ENCODE measurements at regions not wholly inside any gene's neighbourhood (a gene's known extent, or its start where the extent isn't known, plus 50 kb on each side); places are given as distances from the start of the nearest gene placed in this dataset.
"Not testable (repeated sequence)": the region's sequence is repeated elsewhere in the genome, so short reads cannot be mapped to it uniquely, and the experiment has no call there.

GRCh38 chr1:170376801-170377385 lies 155.1 kb upstream of the GORAB start:
- peak; percentile 27 for DNase-seq

DNA sequence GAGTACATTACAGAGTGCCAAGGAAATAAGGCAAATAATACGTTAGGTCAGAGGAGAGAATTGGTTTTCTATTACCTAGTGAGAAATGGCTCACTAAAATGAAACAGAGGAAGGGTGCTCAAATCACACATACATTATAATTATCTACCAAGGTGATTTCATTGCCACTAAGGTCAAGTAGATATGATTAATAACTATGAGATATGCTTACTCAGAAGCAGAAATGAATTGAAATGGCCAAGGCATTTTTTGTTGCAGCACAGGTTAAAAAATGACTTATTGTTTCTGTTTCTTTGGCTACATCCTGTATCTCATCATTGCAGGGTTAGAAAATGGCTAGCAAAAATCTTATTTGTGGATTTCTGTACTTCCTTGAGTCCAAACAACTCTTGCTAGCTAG lies 154.5 kb upstream of the GORAB start:
- DNase-seq: no peak

- DNase-seq: peak; percentile 38
Measured at GRCh38 chr1:170377896-170378634, 153.9 kb upstream of the GORAB start.

GRCh38 chr1:170385750-170386149 lies 146.2 kb upstream of the GORAB start:
- DNase-seq: no peak

- DNase-seq: no peak
Measured at GRCh38 chr1:170388489-170388888, 143.5 kb upstream of the GORAB start.

DNA sequence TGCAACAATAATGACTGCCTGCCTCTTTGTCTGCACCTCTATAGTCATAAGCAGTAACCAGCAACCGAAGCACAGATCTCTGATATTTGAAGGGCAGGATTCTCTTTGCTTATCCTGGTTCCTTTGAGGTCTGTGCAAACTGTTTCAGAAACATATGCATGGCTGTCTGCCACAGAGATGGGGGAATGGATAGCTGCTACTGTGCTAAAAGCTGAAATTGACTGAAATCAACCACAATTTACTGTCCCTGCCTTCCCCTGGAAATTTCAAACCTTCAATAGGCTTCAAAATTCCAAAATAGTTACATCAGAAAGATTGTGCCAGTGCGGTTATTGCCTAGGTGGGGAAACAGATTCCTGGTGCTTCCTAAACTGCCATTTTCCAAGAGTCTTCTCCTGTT lies 136.8 kb upstream of the GORAB start:
- DNase-seq: no peak

GRCh38 chr1:170397061-170397460 lies 134.9 kb upstream of the GORAB start:
- DNase-seq: no peak

- peak; percentile 20 for DNase-seq
Measured at GRCh38 chr1:170402476-170403311, 129.3 kb upstream of the GORAB start.

GRCh38 chr1:170407138-170407537 lies 124.8 kb upstream of the GORAB start:
- DNase-seq: no peak

- DNase-seq: no peak
Measured at GRCh38 chr1:170407581-170407980, 124.4 kb upstream of the GORAB start.

- DNase-seq: peak; percentile 55
Measured at GRCh38 chr1:170410401-170411166, 121.4 kb upstream of the GORAB start.

GRCh38 chr1:170414989-170415709 lies 116.8 kb upstream of the GORAB start:
- DNase-seq: peak; percentile 34

DNA sequence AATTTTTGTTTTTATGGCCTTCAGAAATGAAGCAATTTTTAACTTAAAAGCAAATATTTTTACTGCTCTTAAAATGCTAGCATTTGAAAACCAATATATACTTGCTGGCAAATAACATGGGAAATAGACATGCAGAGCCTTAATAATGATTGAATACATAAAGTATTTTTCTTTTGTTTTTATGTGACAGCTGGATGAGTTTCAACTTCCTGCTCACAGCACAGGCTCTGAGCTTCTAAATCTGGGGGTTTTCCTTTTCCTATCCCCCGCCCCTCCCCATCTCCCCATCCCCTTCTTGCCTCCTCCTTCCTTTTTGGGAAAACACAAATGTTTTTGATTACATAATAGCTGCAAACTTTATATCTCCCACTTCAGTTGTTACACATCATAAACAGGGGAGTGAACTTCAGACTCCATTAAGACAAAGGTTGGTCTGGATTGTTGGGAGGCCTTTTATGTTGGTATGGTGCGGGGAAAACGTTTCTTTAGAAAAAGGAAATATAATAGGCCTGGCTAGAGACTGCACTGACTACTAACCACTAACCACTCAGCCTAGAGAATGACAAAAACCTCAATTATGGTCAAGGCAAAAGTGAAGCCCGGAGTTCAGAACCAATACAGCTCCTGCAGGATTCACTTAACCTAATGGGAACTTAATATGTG lies 116.1 kb upstream of the GORAB start:
- DNase-seq: peak; percentile 58

- DNase-seq: no peak
Measured at GRCh38 chr1:170424346-170424745, 107.6 kb upstream of the GORAB start.

DNA sequence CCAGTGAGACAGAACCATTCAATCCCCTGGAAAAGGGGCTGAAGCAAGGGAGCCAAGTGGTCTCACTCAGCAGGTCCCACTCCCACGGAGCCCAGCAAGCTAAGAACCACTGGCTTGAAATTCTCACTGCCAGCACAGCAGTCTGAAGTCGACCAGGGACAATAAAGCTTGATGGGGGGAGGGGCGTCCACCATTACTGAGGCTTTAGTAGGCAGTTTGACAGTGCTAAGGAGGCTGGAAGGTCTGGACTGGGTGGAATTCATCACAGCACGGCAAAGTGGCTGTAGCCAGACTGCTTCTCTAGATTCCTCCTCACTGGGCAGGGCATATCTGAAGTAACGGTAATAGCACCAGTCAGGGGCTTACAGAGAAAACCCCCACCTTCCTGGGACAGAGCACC lies 105.4 kb upstream of the GORAB start:
- no peak for DNase-seq

- not testable (repeated sequence) for DNase-seq
Measured at GRCh38 chr1:170427002-170427401, 105.0 kb upstream of the GORAB start.

- DNase-seq: no peak
Measured at GRCh38 chr1:170436928-170437327, 95.0 kb upstream of the GORAB start.

GRCh38 chr1:170445096-170445495 lies 86.9 kb upstream of the GORAB start:
- no peak for DNase-seq

DNA sequence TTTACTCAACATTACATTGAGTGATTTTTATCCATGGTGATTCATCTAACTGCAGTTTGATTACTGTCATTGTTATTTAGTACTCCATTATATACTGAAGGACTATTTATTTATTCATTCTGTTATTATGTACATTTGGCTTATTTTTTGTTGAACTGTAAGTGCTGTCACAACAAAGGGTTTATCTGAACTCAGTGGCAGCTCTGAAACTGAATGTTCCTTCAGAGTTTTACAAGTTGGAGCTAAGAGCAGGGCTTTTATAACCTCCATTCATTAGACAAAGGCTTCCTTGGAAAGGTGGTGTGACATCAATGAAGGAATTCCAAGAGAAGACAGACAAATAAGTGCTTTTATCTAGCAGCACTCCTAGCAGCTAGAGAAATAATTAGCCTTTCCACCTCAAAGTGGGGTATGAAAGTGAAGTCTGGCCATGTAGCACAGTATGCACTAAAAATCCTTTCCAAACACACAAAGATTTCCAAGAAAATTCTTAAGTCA lies 83.3 kb upstream of the GORAB start:
- no peak for DNase-seq

DNA sequence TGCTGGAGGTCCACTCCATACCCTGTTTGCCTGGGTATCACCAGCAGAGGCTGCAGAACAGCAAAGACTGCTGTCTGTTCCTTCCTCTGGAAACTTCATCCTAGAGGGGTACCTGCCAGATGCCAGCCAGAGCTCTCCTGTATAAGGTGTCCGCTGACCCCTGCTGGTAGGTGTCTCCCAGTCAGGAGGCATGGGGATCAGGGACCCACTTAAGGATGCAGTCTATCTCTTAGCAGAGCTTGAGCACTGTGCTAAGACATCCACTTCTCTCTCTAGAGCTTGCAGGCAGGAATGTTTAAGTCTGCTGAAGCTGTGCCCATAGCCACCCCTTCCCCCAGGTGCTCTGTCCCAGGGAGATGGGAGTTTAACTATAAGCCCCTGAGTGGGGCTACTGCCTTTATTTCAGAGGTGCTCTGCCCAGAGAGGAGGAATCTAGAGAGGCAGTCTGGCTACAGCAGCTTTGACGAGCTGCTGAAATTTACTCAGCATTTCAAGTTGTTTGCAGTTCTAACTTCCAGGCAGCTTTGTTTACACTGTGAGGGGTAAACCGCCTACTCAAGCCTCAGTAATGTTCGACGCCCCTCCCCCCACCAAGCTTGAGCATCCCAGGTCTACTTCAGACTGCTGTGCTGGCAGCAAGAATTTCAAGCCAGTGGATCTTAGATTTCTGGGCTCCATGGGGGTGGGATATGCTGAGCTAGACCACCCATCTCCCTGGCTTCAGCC lies 74.5 kb upstream of the GORAB start:
- not testable (repeated sequence) for DNase-seq
